Ishikawa (cell line): ENCODE measurements at regions not wholly inside any gene's neighbourhood (a gene's known extent, or its start where the extent isn't known, plus 50 kb on each side); places are given as distances from the start of the nearest gene placed in this dataset.

Experiments
- CEBPB ChIP-seq: IDR thresholded peaks from 2 replicates; pipeline ENCODE4 v1.6.1; 2012
- CREB1 ChIP-seq: IDR thresholded peaks from 2 replicates; pipeline ENCODE4 v1.6.1; 2012; ENCODE audit warnings: low read depth
- EGR1 ChIP-seq: IDR thresholded peaks from 2 replicates; pipeline ENCODE4 v1.6.1; 2012
- EP300 ChIP-seq: IDR thresholded peaks from 2 replicates; pipeline ENCODE4 v1.6.1; 2012; ENCODE audit warnings: borderline replicate concordance
- FOXM1 ChIP-seq: IDR thresholded peaks from 2 replicates; pipeline ENCODE4 v1.6.1; 2012; ENCODE audit warnings: low read depth, borderline replicate concordance
- NFIC ChIP-seq: IDR thresholded peaks from 2 replicates; pipeline ENCODE4 v1.6.1; 2012
- RAD21 ChIP-seq: IDR thresholded peaks from 2 replicates; pipeline ENCODE4 v1.6.1; 2012; ENCODE audit warnings: low read depth
- REST ChIP-seq: IDR thresholded peaks from 2 replicates; pipeline ENCODE4 v1.6.1; 2012; ENCODE audit warnings: low read depth, mild to moderate bottlenecking
- TAF1 ChIP-seq: IDR thresholded peaks from 2 replicates; pipeline ENCODE4 v1.6.1; 2012; ENCODE audit warnings: low read depth, mild to moderate bottlenecking
- TCF12 ChIP-seq: IDR thresholded peaks from 2 replicates; pipeline ENCODE4 v1.6.1; 2012; ENCODE audit warnings: low read depth
- TEAD4 ChIP-seq: IDR thresholded peaks from 2 replicates; pipeline ENCODE4 v1.6.1; 2012
- YY1 ChIP-seq: IDR thresholded peaks from 2 replicates; pipeline ENCODE4 v1.6.1; 2012; ENCODE audit warnings: low read depth
- ZBTB7A ChIP-seq: IDR thresholded peaks from 2 replicates; pipeline ENCODE4 v1.6.1; 2012; ENCODE audit warnings: low read depth
- TF ChIP-seq, protein P1 (sequence below): IDR thresholded peaks from 2 replicates; pipeline ENCODE4 v1.6.1; 2012
- TF ChIP-seq, protein P2 (sequence below): IDR thresholded peaks from 2 replicates; pipeline ENCODE4 v1.6.1; 2012

DNA sequence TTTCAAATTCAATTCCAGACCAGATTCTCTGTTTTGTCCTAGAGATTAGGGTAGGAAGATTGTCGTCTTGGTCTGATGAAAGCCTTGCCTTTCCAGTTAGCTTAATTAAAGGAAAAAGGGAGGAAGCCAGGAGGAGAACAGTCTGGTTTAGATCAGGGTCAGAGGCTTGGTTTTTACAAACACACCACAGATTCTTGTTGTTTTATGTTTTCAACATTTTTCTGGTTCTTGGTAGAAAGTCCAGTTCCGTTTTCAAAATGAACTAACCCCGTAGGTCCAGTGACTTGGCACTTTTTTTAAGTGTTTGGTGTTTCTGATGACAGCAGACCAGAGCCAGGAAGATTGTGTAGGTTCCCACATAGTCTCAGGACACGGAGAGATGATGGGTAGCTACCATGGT is 167.1 kb upstream of the INHBA start:
- TF ChIP-seq CEBPB (no peak), TCF12 (no peak), REST (no peak), NFIC (no peak), EP300 (no peak), FOXM1 (no peak), EGR1 (no peak), TAF1 (no peak), CREB1 (no peak)
- TF ChIP-seq, protein P1, sequence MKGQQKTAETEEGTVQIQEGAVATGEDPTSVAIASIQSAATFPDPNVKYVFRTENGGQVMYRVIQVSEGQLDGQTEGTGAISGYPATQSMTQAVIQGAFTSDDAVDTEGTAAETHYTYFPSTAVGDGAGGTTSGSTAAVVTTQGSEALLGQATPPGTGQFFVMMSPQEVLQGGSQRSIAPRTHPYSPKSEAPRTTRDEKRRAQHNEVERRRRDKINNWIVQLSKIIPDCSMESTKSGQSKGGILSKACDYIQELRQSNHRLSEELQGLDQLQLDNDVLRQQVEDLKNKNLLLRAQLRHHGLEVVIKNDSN: no peak
- TF ChIP-seq, protein P2, sequence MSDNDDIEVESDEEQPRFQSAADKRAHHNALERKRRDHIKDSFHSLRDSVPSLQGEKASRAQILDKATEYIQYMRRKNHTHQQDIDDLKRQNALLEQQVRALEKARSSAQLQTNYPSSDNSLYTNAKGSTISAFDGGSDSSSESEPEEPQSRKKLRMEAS: no peak

DNA sequence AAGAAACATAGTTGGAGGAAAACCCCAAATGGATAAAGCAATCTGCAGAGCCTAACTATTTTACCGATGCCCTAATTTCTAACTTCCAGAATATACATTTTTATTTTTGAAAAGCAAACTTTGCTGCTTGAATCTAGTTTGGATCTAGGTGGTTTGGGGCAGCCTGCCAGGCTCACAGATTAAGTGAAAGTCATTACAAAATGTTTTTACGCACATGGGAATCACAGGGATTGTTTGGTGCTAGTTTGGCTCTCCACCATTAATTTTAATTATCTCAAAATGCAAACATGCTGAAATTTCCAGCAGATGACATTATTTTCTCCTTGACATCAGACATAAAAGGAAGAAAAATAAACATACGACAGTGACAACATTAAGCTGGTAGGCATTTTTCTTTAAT is 166.7 kb upstream of the INHBA start:
- TF ChIP-seq TEAD4: no peak

DNA sequence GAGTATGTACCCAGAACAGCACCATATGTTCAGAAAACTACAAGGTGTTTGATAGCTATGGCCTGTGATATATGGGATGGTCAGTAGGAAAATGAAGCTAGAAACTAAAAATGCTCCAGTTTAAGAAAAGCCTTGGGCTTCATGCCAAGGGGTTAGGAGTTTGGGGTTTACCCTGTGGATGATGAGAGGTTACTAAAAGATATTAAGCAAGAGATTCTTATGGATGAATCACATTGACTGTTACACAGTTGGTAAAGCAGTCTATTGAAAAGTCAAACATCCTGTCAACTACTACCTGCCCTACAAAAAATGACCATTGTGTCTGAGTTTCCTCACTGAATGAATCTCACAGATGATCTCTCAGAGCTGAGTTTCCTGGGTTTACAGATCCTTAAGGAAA is 166.2 kb upstream of the INHBA start:
- TF ChIP-seq REST: no peak
- no peak for TF ChIP-seq RAD21
- no peak for TF ChIP-seq YY1
- TF ChIP-seq EGR1: no peak
- no peak for TF ChIP-seq CEBPB
- TF ChIP-seq TCF12: no peak
- TF ChIP-seq, protein P2: no peak
- TF ChIP-seq TAF1: no peak
- TF ChIP-seq ZBTB7A: no peak

DNA sequence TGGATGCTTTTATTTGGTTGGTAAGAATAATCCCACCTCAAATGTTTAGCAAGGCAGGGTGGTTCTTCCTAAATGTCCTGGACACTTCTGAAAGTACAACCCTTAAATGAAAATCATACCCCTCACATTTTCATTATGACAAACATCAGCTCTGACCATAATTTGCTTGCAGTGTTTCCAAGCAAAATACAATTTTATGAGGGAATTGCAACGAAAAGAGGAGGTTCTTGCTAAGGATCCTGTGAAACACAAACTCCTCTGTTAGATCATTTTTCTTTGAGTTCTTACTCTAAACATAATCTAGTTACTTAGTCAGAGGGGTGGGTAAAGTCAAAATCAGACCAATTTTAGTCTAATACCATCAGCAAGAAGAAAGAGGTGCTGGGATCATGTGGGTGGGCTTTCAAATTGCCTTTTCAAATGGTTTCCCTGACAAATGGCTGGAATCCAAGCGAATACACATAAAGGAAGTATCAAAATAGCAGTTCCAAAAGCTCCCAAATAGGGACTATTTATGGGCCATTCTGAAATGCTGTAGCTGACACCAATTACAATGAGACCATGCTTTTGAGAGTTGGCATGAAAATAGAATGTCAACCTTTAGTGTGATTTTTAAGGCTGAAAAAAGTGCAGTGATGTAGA is 164.9 kb upstream of the INHBA start:
- no peak for TF ChIP-seq CEBPB
- no peak for TF ChIP-seq TAF1
- no peak for TF ChIP-seq NFIC
- TF ChIP-seq RAD21: no peak
- TF ChIP-seq YY1: no peak
- TF ChIP-seq CREB1: no peak
- TF ChIP-seq ZBTB7A: no peak
- TF ChIP-seq, protein P2: no peak
- TF ChIP-seq, protein P1: no peak
- TF ChIP-seq REST: no peak

GRCh38 chr7:41862261-41862660 is 159.4 kb upstream of the INHBA start:
- TF ChIP-seq EGR1 (no peak), YY1 (no peak), ZBTB7A (no peak), RAD21 (no peak), TCF12 (no peak), FOXM1 (no peak), NFIC (no peak), TEAD4 (no peak), TAF1 (no peak), CREB1 (no peak), CEBPB (no peak), REST (no peak), EP300 (no peak)
- TF ChIP-seq, protein P1: no peak
- TF ChIP-seq, protein P2: no peak
